NCI-H2196 (cell line): ENCODE measurements at regions not wholly inside any gene's neighbourhood (a gene's known extent, or its start where the extent isn't known, plus 50 kb on each side); places are given as distances from the start of the nearest gene placed in this dataset.

ENCODE experiments used
- DNase-seq: peaks from one replicate; lab custom pipeline; 2025; ENCODE audit not compliant: unreplicated experiment; lab: John Stamatoyannopoulos, UW

GRCh38 chr7:54629771-54630170 is 87.6 kb downstream of the VSTM2A start:
- DNase-seq: no peak

GRCh38 chr7:54622696-54623309 is 80.6 kb downstream of the VSTM2A start:
- DNase-seq: no peak
